GM19455 (cell line): ENCODE measurements at regions not wholly inside any gene's neighbourhood (a gene's known extent, or its start where the extent isn't known, plus 50 kb on each side); places are given as distances from the start of the nearest gene placed in this dataset.
"Not testable (repeated sequence)": the region's sequence is repeated elsewhere in the genome, so short reads cannot be mapped to it uniquely, and the experiment has no call there.

ENCODE experiments used
- ATAC-seq: cut with Tn5 transposase; IDR thresholded peaks from one replicate; pipeline ENCODE4 v1.9.1; 2021; ENCODE audit not compliant: unreplicated experiment

- ATAC-seq, result no peak
Measured at GRCh38 chr6:6810727-6811126, 222.2 kb downstream of the LY86 start.

DNA sequence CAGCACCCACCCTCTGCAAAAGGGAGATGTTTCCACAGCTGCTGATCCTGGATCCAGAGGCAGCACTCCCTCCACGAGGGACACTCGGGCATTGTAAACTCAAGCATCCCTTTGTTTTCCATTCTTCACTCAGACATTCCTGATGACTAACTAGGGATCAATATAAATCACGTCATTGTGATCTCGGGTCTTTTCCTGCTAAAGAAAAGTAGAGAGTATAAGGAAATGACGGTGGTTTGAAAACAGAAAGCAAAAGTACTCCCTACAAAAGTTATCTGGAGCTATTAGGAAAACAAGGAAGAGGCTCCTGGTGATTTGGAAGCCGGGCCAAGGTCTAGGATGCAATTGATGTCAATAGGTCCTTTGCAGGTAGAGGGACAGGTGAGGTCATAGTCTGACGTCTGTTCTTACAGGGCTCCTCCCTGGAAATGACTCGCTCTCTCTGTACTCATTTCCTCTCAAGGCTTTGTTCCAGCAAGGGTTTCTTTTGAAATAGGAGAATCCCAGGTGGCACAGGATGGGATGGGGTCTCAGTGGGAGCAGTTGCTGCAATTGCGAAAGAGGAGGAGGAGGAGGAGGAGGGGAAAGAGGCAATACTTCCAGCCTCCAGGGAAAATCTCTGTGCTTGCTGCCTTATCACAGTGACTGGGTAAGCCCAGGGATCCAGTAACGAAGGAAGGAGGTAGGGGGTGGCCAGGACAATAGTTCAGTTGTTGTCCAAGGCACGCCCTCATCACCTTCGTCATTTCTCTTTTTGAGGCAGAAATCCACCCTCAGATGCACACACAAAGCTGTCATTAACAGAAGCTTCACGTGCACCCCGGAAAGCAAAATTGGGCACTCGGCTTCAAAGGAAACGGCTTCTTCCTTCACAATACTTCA, 222.8 kb downstream of the LY86 start:
- no peak for ATAC-seq

- ATAC-seq, result no peak
Measured at GRCh38 chr6:6812427-6812826, 223.9 kb downstream of the LY86 start.

DNA sequence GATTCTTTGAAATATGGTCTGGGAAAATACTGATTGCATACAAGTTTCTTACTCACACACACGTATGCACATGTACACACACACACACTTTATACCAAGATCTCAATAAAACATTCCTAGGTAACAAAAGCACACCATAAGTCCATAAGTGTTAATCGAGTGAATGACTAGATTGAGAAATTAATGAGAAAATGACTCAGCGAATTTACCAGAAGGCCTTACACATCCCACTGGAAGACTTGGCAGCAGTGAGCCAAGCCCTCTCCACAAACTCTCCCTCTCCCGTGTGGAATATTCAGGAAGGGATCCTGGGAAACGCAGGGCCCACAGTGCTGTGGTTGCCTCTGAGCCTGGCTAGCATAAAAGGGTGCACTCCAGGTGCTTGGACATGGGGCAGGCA, 227.2 kb downstream of the LY86 start:
- no peak for ATAC-seq

GRCh38 chr6:6816716-6817115, 228.2 kb downstream of the LY86 start:
- no peak for ATAC-seq

DNA sequence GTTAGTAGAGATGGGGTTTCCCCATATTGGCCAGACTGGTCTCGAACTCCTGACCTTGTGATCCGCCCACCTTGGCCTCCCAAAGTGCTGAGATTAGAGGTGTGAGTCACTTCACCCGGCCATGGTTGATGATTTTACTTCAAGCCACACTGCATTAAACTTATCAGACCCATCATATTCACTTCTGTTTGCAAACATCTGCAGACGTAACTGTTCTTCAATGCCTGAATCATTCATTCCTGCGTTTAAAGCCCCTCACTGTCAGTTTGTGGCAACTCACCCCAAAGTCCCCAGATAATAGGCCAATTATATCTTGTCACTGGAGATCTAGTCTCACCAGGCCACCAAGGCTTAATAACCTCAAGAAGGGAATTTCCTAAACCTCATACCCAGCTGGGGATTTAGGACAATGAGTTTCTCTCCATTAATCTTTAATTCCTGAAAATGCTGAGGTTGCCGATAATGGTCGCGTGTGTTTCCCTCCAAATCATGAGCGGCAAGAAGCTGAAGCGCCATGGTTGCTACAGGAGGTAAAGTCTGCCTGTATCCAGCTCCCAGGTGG, 229.6 kb downstream of the LY86 start:
- no peak for ATAC-seq

DNA sequence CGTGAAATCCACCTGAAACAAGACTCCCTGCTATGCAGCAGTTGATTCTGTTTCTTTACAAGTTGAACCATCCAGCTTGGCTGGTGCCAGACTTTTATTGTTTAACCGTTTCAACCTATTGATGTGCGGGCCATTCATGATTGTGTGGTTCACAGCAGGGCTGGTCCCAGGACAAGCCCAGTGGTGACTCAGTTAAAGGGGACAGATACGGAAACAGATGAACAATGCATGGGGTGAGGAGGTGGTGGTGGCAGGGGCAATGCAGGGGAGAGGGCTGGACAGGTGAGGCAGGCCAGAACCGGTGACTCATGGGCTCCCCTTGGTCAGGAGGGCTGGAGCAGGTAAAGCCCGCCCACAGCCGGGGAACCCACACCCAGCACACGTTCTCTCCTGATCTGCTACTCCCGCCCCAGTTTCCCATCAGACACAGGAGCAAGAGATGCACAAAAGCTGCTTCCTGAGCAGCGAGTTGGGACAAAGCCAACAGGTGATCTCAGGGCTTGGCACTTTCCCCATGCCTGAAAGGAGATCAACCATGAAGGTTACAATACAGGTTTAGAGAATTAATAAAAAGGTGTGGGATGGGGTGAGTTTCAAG, 232.2 kb downstream of the LY86 start:
- ATAC-seq, result no peak

- no peak for ATAC-seq
Measured at GRCh38 chr6:6821639-6822261, 233.2 kb downstream of the LY86 start.

DNA sequence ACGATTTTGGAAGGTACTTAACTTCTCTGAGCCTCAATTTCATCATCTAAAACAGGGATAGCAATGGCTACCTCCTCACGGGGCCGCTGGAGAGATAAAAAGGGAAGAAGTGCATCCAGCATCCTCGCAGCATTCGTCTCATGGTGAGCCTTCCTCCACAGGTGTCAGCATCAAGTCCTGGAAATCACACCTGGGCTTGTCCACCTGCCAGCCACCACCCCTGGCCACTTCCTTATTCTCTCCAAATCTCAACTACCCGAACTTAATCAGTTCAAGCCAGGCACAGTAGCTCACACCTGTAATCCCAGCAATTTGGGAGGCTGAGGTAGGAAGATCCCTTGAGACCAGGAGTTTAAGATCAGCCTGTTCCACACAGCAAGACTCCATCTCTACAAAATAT, 234.5 kb downstream of the LY86 start:
- ATAC-seq, result no peak

DNA sequence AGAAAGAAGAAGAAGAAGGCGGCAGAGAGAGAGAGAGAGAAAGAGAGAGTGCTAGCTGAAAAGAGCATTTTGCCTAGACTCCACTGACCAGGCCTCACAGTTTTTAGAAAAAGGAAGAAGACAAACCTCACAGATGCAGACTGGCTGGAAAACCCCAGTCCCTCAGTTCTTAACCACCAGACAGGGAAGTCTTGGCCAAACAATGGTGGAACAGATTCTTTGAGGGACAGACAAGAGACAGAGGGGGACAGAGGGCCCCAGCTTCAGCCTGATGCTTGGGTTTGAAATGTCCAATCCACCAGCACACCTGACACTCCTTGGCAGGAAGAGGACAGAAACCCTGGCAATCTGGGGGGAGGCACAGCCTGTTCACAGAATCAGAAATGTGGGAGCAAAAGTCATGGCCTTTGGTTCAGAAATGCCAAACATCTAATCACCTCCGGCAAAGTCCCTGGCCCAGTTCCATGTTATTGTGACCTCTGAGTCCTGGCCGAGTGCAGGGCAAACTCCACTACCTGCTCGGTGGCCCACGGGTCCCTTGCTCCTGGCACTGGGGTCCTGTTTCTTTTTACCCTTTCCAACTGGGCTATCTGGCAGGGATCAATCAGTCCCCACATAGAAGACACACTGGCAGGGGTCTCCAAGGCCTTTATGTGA, 235.2 kb downstream of the LY86 start:
- ATAC-seq, result no peak

DNA sequence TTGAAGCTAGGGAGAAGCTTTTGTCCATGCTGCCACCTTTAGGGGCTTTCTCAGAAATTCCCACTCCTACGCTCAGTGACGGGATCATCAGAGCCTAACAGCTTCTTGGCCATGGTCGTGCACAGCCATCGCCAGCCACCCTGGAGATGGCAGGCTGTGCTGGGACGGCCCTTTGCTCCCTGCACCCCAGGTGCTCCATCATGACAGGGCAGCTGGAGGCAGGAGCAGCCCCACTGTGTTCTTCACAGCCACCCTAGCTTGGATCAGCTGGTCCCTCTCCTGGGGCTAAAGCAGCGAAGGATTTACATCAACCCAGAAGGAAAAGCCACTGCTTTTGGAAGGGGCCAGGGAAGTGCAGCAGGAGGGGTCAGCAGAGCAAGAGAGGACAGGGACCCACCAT, 235.9 kb downstream of the LY86 start:
- ATAC-seq, result no peak

DNA sequence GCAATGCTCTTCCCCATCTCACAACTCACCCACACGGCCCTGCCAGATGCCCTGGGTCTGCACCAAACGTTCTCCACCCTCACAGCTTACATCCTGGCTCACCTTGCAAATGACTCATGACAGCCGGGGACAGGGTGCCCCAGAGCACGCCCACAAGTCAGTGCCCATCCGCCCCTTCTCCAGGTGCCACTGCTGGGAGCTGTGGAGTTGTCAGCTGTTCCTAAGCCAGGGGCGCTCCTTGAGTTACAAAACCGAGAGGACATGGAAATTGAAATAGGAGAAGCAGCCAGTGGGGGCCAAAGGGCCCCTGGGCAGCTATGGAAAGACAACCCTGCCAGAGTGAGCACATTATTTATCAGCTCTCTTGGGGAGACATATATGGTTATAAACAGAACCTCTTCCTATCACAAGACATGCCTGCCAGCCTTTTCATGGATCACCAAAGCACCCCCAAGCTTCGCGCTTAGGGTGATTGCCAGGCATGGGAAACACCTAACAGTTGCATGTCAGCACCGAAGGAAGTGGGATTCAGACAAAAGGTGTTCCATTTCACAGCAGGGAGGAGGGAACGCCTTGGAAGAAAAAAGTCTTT, 236.8 kb downstream of the LY86 start:
- ATAC-seq, result no peak

GRCh38 chr6:6826095-6826901, 237.8 kb downstream of the LY86 start:
- peak; percentile 73 for ATAC-seq

- ATAC-seq, result no peak
Measured at GRCh38 chr6:6826961-6827360, 238.4 kb downstream of the LY86 start.

DNA sequence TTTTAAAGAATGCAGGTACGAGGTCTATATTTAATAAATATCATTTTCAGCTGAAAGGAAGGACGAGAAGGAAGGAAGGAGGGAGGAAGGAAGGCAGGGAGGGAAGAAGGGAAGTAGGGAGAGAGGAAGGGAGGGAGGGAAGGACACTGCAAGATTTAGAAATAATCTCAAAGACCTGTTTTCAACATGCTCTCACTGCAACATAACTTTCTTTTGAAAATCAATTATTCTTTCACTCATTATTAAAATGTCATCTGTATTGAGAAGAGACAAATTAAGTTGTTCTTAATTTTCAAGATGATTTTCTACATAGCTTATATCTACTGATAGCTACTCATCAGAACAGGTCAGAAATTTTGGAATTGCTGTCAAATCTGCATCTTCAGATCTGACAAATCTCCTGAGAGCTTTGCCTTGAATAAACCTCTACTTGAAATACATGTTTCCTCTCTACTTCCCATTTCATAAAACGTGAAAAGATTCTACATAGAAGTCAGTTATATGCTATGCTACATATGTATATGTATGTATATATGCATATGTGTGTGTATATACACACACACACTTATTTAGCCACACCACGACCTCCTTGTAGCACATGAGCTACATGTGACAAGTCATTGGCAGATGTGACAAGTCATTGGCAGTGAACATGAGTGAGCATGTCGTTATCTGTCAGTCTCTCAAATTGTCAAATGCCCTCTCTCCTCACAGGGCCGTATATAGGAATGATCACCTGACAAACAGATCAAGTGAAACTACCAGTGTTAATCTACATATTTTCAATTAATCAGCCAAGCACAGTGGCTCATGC, 241.6 kb downstream of the LY86 start:
- ATAC-seq, result no peak

GRCh38 chr6:6830686-6831063, 242.2 kb downstream of the LY86 start:
- not testable (repeated sequence) for ATAC-seq

- no peak for ATAC-seq
Measured at GRCh38 chr6:6832439-6832838, 243.9 kb downstream of the LY86 start.

- ATAC-seq, result no peak
Measured at GRCh38 chr6:6834356-6835222, 246.1 kb downstream of the LY86 start.

- no peak for ATAC-seq
Measured at GRCh38 chr6:6835223-6835503, 246.6 kb downstream of the LY86 start.
